ENCODE measurements at regions not wholly inside any gene's neighbourhood (a gene's known extent, or its start where the extent isn't known, plus 50 kb on each side); places are given as distances from the start of the nearest gene placed in this dataset.
"Not testable (repeated sequence)": the region's sequence is repeated elsewhere in the genome, so short reads cannot be mapped to it uniquely, and the experiment has no call there.

- H3K4me3 Mint-ChIP-seq; intact Hi-C loops (cut with micrococcal nuclease); H3K9me3 Mint-ChIP-seq; DNase-seq; H3K4me1 Mint-ChIP-seq; ATAC-seq (ENCODE audit: low read depth); CTCF ChIA-PET; H3K36me3 Mint-ChIP-seq (ENCODE audit: low read depth); H3K27me3 Mint-ChIP-seq; POLR2A ChIA-PET; H3K27ac Mint-ChIP-seq: not testable (repeated sequence)
Measured at GRCh38 chr4:190118519-190118918, 54.2 kb downstream of the DBET start.

- ATAC-seq (ENCODE audit: low read depth); H3K9me3 Mint-ChIP-seq; POLR2A ChIA-PET; intact Hi-C loops (cut with micrococcal nuclease); H3K27me3 Mint-ChIP-seq; H3K36me3 Mint-ChIP-seq (ENCODE audit: low read depth); DNase-seq; CTCF ChIA-PET; H3K27ac Mint-ChIP-seq; H3K4me1 Mint-ChIP-seq; H3K4me3 Mint-ChIP-seq: not testable (repeated sequence)
Measured at GRCh38 chr4:190119474-190119873, 54.1 kb upstream of the DUX4 start.

GRCh38 chr4:190120111-190120514, 53.5 kb upstream of the DUX4 start:
- H3K4me1 Mint-ChIP-seq; H3K36me3 Mint-ChIP-seq (ENCODE audit: low read depth); intact Hi-C loops (cut with micrococcal nuclease); H3K27me3 Mint-ChIP-seq; DNase-seq; H3K4me3 Mint-ChIP-seq; H3K27ac Mint-ChIP-seq; CTCF ChIA-PET; POLR2A ChIA-PET; H3K9me3 Mint-ChIP-seq: not testable (repeated sequence)
- ATAC-seq (ENCODE audit: low read depth) = peak; percentile 50

GRCh38 chr4:190120537-190121001, 53.0 kb upstream of the DUX4 start:
- H3K27me3 Mint-ChIP-seq; H3K36me3 Mint-ChIP-seq (ENCODE audit: low read depth); POLR2A ChIA-PET; DNase-seq; H3K4me3 Mint-ChIP-seq; H3K4me1 Mint-ChIP-seq; intact Hi-C loops (cut with micrococcal nuclease); H3K9me3 Mint-ChIP-seq; CTCF ChIA-PET; H3K27ac Mint-ChIP-seq: not testable (repeated sequence)
- peak; percentile 31 for ATAC-seq (ENCODE audit: low read depth)

- CTCF ChIA-PET, DNase-seq: not testable (repeated sequence)
Measured at GRCh38 chr4:190121076-190121671, 52.4 kb upstream of the DUX4 start.

GRCh38 chr4:190121759-190122158, 51.8 kb upstream of the DUX4 start:
- no peaks in the 10 kb centered on the region for H3K27me3 Mint-ChIP-seq
- intact Hi-C loops (cut with micrococcal nuclease) = no loop called here
- no peaks in the 10 kb centered on the region for H3K9me3 Mint-ChIP-seq
- CTCF ChIA-PET = no interaction called here
- DNase-seq (no peak), ATAC-seq (ENCODE audit: low read depth) (no peak)
- H3K27ac Mint-ChIP-seq = no peak overlapping the region
- no peak for TF ChIP-seq CTCF (IDR thresholded peaks at IDR 0.05)
- POLR2A ChIA-PET = no interaction called here
- no peak overlapping the region for H3K4me3 Mint-ChIP-seq
- no peaks in the 10 kb centered on the region for H3K36me3 Mint-ChIP-seq (ENCODE audit: low read depth)
- no peaks in the 10 kb centered on the region for H3K4me1 Mint-ChIP-seq

More at GRCh38 chr4:190121076-190121671, 52.4 kb upstream of the DUX4 start:
- H3K4me3 Mint-ChIP-seq; H3K9me3 Mint-ChIP-seq; H3K27me3 Mint-ChIP-seq; POLR2A ChIA-PET; H3K36me3 Mint-ChIP-seq (ENCODE audit: low read depth); ATAC-seq (ENCODE audit: low read depth); H3K27ac Mint-ChIP-seq; H3K4me1 Mint-ChIP-seq; intact Hi-C loops (cut with micrococcal nuclease): not testable (repeated sequence)

GRCh38 chr4:190122161-190123142, 51.1 kb upstream of the DUX4 start:
- H3K27me3 Mint-ChIP-seq; H3K36me3 Mint-ChIP-seq (ENCODE audit: low read depth); POLR2A ChIA-PET; H3K27ac Mint-ChIP-seq; ATAC-seq (ENCODE audit: low read depth); intact Hi-C loops (cut with micrococcal nuclease); H3K4me3 Mint-ChIP-seq; H3K9me3 Mint-ChIP-seq; DNase-seq; H3K4me1 Mint-ChIP-seq; CTCF ChIA-PET: not testable (repeated sequence)

Data from activated B cell treated with CpG ODN at 0.5 μM for 24 hours (primary cell).